ENCODE measurements at regions not wholly inside any gene's neighbourhood (a gene's known extent, or its start where the extent isn't known, plus 50 kb on each side); places are given as distances from the start of the nearest gene placed in this dataset.

GRCh38 chr3:27885641-27886040, 163.5 kb upstream of the EOMES start:
- ATAC-seq: no peak
- DNase-seq: no peak
- Histone ChIP-seq H3K4me2 (ENCODE audit: low read length) (no peak overlapping the region), H2AFZ (ENCODE audit: low read length) (no peak overlapping the region), H3K4me1 (ENCODE audit: insufficient read depth, low read length) (no peaks in the 10 kb centered on the region), H4K20me1 (ENCODE audit: low read length) (no peaks in the 10 kb centered on the region), H3K4me3 (ENCODE audit: low read length) (no peak overlapping the region), H3K27ac (ENCODE audit: low read length) (no peak overlapping the region), H3K9me2 (replicated peaks; ENCODE audit: low read length) (no peaks in the 10 kb centered on the region), H3K36me3 (ENCODE audit: low read depth, low read length) (no peaks in the 10 kb centered on the region), H3K9ac (ENCODE audit: low read length) (no peak overlapping the region), H3F3A (ENCODE audit: low read length, unreplicated experiment) (no peaks in the 10 kb centered on the region), H3K9me3 (ENCODE audit: low read length) (no peaks in the 10 kb centered on the region), H3K79me2 (ENCODE audit: low read length) (no peaks in the 10 kb centered on the region), H3K27me3 (ENCODE audit: low read length) (peaks cover 29% of the 10 kb centered on the region)
- no TSS peak for BruUV-seq (replicated peaks)
- POLR2A ChIA-PET (ENCODE audit: unreplicated experiment): no interaction called here
- intact Hi-C loops (cut with micrococcal nuclease): loop anchor here (10.0 kb wide), 1 partner anchor 171 kb away; no protein-coding TSS in a partner anchor
- TF ChIP-seq EZH2phosphoT487 (IDR thresholded peaks at IDR 0.05; ENCODE audit: borderline replicate concordance, low read length) (no peak), CTCF (conservative IDR thresholded peaks at IDR 0.05; ENCODE audit: low read depth, low read length) (no peak), EZH2 (IDR thresholded peaks at IDR 0.05; ENCODE audit: low read length, unreplicated experiment) (no peak)
- CTCF ChIA-PET: no interaction called here

GRCh38 chr3:27888562-27888961, 166.4 kb upstream of the EOMES start:
- Histone ChIP-seq H3K27ac (ENCODE audit: low read length) (no peak overlapping the region), H3K79me2 (ENCODE audit: low read length) (no peaks in the 10 kb centered on the region), H3K27me3 (ENCODE audit: low read length) (peaks cover 26% of the 10 kb centered on the region; the same call in 1 of the 2 replicates), H3K36me3 (ENCODE audit: low read depth, low read length) (no peaks in the 10 kb centered on the region), H3K4me1 (ENCODE audit: insufficient read depth, low read length) (no peaks in the 10 kb centered on the region), H2AFZ (ENCODE audit: low read length) (no peak overlapping the region), H3K9ac (ENCODE audit: low read length) (no peak overlapping the region), H4K20me1 (ENCODE audit: low read length) (no peaks in the 10 kb centered on the region), H3K4me3 (ENCODE audit: low read length) (no peak overlapping the region), H3K9me3 (ENCODE audit: low read length) (no peaks in the 10 kb centered on the region), H3K9me2 (replicated peaks; ENCODE audit: low read length) (no peaks in the 10 kb centered on the region), H3K4me2 (ENCODE audit: low read length) (no peak overlapping the region), H3F3A (ENCODE audit: low read length, unreplicated experiment) (no peaks in the 10 kb centered on the region)
- POLR2A ChIA-PET (ENCODE audit: unreplicated experiment): no interaction called here
- CTCF ChIA-PET: interaction anchor here (1.0 kb wide), 1 partner anchor 176 kb away, joined by 5 read pairs; no protein-coding TSS in a partner anchor
- no TSS peak for BruUV-seq (replicated peaks)
- ATAC-seq: peak; percentile 59
- TF ChIP-seq EZH2 (IDR thresholded peaks at IDR 0.05; ENCODE audit: low read length, unreplicated experiment) (no peak), CTCF (conservative IDR thresholded peaks at IDR 0.05; ENCODE audit: low read depth, low read length) (0 out of 2 replicates have a peak, but pooled peaks have one; percentile 14), EZH2phosphoT487 (IDR thresholded peaks at IDR 0.05; ENCODE audit: borderline replicate concordance, low read length) (no peak)
- no peak for DNase-seq
- intact Hi-C loops (cut with micrococcal nuclease): loop anchor here (10.0 kb wide), 1 partner anchor 174 kb away; no protein-coding TSS in a partner anchor

- Histone ChIP-seq H3K79me2 (ENCODE audit: low read length) (no peaks in the 10 kb centered on the region), H2AFZ (ENCODE audit: low read length) (no peak overlapping the region), H3K9me2 (replicated peaks; ENCODE audit: low read length) (no peaks in the 10 kb centered on the region), H3K36me3 (ENCODE audit: low read depth, low read length) (no peaks in the 10 kb centered on the region), H3F3A (ENCODE audit: low read length, unreplicated experiment) (no peaks in the 10 kb centered on the region), H3K4me2 (ENCODE audit: low read length) (no peak overlapping the region), H3K27ac (ENCODE audit: low read length) (no peak overlapping the region), H3K9me3 (ENCODE audit: low read length) (no peaks in the 10 kb centered on the region), H4K20me1 (ENCODE audit: low read length) (no peaks in the 10 kb centered on the region), H3K27me3 (ENCODE audit: low read length) (peaks cover 26% of the 10 kb centered on the region; the same call in 1 of the 2 replicates), H3K4me1 (ENCODE audit: insufficient read depth, low read length) (no peaks in the 10 kb centered on the region), H3K9ac (ENCODE audit: low read length) (no peak overlapping the region), H3K4me3 (ENCODE audit: low read length) (no peak overlapping the region)
- ATAC-seq (no peak), DNase-seq (no peak)
- BruUV-seq (replicated peaks): no TSS peak
- ChIA-PET POLR2A (ENCODE audit: unreplicated experiment) (no interaction called here), CTCF (no interaction called here)
- intact Hi-C loops (cut with micrococcal nuclease): loop anchor here (10.0 kb wide), 1 partner anchor 175 kb away; no protein-coding TSS in a partner anchor
- TF ChIP-seq CTCF (conservative IDR thresholded peaks at IDR 0.05; ENCODE audit: low read depth, low read length) (no peak), EZH2phosphoT487 (IDR thresholded peaks at IDR 0.05; ENCODE audit: borderline replicate concordance, low read length) (no peak), EZH2 (IDR thresholded peaks at IDR 0.05; ENCODE audit: low read length, unreplicated experiment) (no peak)
These were observed 167.6 kb upstream of the EOMES start for GRCh38 chr3:27889745-27890144.

Measured in PC-3 (cell line).